WERI-Rb-1 (cell line): ENCODE measurements at regions not wholly inside any gene's neighbourhood (a gene's known extent, or its start where the extent isn't known, plus 50 kb on each side); places are given as distances from the start of the nearest gene placed in this dataset.
"Not testable (repeated sequence)": the region's sequence is repeated elsewhere in the genome, so short reads cannot be mapped to it uniquely, and the experiment has no call there.

Source experiments
- DNase-seq: peaks from one replicate; pipeline ENCODE4 v3.0.0-alpha.2; 2020
- H3K27ac ChIP-seq: fragments of 250-450 bp; sonication (Bioruptor Pico); 2 replicates; pipeline ENCODE4 v1.5.1; 2020; ENCODE audit warnings: mild to moderate bottlenecking, moderate library complexity
- H3K27me3 ChIP-seq: fragments of 250-450 bp; sonication (Bioruptor Pico); 2 replicates; pipeline ENCODE4 v1.5.1; 2021; ENCODE audit warnings: mild to moderate bottlenecking, low read depth, moderate library complexity; ENCODE audit not compliant: insufficient read depth, severe bottlenecking
- H3K36me3 ChIP-seq: fragments of 250-450 bp; sonication (Bioruptor Pico); 2 replicates; pipeline ENCODE4 v1.5.1; 2020; ENCODE audit warnings: mild to moderate bottlenecking, moderate library complexity
- H3K4me3 ChIP-seq: 2 replicates; pipeline ENCODE4 v1.5.1; 2011; ENCODE audit warnings: low read depth, mild to moderate bottlenecking, control low read depth, low read length
- H3K9me3 ChIP-seq: fragments of 250-450 bp; sonication (Bioruptor Pico); 2 replicates; pipeline ENCODE4 v1.5.1; 2021; ENCODE audit warnings: mild to moderate bottlenecking, moderate library complexity; ENCODE audit not compliant: severe bottlenecking
- TF ChIP-seq, protein P1 (sequence below): IDR thresholded peaks from 2 replicates; pipeline ENCODE4 v1.5.1; 2011; ENCODE audit warnings: low read depth, mild to moderate bottlenecking, control low read depth, inconsistent platforms, low read length

- Histone ChIP-seq H3K27ac (no peak overlapping the region), H3K4me3 (no peak overlapping the region), H3K36me3 (no peaks in the 10 kb centered on the region), H3K27me3 (no peaks in the 10 kb centered on the region), H3K9me3 (no peaks in the 10 kb centered on the region)
- TF ChIP-seq, protein P1, sequence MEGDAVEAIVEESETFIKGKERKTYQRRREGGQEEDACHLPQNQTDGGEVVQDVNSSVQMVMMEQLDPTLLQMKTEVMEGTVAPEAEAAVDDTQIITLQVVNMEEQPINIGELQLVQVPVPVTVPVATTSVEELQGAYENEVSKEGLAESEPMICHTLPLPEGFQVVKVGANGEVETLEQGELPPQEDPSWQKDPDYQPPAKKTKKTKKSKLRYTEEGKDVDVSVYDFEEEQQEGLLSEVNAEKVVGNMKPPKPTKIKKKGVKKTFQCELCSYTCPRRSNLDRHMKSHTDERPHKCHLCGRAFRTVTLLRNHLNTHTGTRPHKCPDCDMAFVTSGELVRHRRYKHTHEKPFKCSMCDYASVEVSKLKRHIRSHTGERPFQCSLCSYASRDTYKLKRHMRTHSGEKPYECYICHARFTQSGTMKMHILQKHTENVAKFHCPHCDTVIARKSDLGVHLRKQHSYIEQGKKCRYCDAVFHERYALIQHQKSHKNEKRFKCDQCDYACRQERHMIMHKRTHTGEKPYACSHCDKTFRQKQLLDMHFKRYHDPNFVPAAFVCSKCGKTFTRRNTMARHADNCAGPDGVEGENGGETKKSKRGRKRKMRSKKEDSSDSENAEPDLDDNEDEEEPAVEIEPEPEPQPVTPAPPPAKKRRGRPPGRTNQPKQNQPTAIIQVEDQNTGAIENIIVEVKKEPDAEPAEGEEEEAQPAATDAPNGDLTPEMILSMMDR, result no peak
- no peak for DNase-seq
These were observed 746.1 kb downstream of the LUZP2 start for GRCh38 chr11:25242928-25243327.

DNA sequence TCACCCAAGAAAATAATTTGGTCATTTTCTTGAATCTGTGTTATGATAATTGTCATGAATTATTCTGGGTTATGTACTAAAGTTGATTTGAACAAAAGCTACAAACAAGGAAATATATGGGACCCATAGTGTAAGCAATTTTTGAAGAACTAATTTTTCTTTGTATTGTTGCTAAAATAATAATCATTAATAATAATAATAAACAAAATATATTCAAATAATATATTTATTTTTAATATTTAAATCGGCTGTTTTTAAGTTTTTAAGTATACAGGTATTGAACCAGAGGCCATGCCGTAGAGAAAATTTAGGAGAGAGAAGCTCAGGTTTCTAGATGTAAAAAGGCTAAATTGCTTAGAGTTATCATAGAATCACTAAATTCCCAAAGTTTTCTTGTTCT is 747.3 kb downstream of the LUZP2 start:
- H3K9me3 ChIP-seq, result no peaks in the 10 kb centered on the region
- no peak overlapping the region for H3K4me3 ChIP-seq
- H3K36me3 ChIP-seq, result no peaks in the 10 kb centered on the region
- H3K27ac ChIP-seq, result no peak overlapping the region
- no peak for DNase-seq
- H3K27me3 ChIP-seq, result no peaks in the 10 kb centered on the region
- TF ChIP-seq, protein P1, result no peak

DNA sequence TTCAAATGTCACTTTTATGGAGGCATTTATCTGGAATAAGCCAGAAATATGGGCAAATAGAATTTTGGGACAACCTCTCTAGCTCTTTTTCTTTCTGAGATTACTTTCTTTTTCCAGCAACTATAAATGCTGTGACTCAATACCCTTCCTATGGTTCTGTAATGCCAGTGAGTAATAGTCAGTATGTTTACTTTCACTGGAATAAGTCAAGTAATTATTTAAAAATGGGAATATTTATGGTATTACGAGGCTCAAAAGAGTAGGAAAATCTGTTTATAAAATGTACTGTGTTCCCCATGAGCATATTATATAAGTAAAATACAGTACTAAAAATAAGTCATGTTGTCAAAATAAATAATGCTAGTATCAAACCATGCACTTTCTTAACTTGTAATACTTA is 750.5 kb downstream of the LUZP2 start:
- Histone ChIP-seq H3K9me3 (no peaks in the 10 kb centered on the region), H3K4me3 (no peak overlapping the region), H3K36me3 (no peaks in the 10 kb centered on the region), H3K27me3 (no peaks in the 10 kb centered on the region), H3K27ac (no peak overlapping the region)
- TF ChIP-seq, protein P1, result no peak
- no peak for DNase-seq

GRCh38 chr11:25252854-25253253 is 756.0 kb downstream of the LUZP2 start:
- TF ChIP-seq, protein P1, result no peak
- H3K9me3 ChIP-seq, result no peaks in the 10 kb centered on the region
- no peaks in the 10 kb centered on the region for H3K27me3 ChIP-seq
- no peak overlapping the region for H3K4me3 ChIP-seq
- H3K27ac ChIP-seq, result no peak overlapping the region
- no peak for DNase-seq
- no peaks in the 10 kb centered on the region for H3K36me3 ChIP-seq

DNA sequence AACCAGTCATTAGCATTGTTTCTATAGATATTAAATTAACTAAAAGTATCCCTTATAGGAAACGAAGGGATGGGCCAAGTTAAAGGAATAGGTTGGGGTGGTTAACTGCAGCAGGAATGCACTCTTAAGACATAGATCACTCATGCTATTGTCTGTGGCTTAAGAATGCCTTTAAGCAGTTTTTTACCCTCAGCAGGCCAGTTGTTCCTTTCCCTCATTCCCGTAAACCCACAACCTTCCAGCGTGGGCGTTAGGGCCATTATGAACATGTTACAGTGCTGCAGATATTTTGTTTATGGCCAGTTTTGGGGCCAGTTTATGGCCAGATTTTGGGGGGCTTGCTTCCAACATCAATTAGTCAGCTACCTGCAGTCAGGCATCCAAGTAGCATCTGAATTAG is 767.0 kb downstream of the LUZP2 start:
- not testable (repeated sequence) for H3K4me3 ChIP-seq, H3K9me3 ChIP-seq, H3K27me3 ChIP-seq, H3K36me3 ChIP-seq, H3K27ac ChIP-seq, DNase-seq

DNA sequence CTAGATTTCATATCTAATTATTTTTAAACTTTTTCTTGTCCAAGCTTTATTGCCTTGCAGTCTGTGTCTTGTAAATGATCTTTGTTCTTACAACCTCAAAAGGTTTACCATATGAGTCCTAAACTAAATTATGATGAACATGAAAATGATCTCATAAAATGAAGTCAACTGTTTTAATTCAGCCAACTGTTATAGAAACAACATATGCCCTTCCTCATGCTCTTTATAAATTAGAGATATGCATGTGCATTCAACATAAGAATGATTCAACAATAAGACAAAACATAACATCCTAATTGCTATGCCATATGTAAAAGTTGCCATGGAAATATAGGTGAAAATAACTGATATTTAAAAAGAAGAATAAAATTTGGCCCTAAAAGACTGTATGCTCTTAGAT is 774.4 kb downstream of the LUZP2 start:
- no peak overlapping the region for H3K4me3 ChIP-seq
- no peaks in the 10 kb centered on the region for H3K36me3 ChIP-seq
- no peak for DNase-seq
- no peaks in the 10 kb centered on the region for H3K27me3 ChIP-seq
- H3K27ac ChIP-seq, result no peak overlapping the region
- no peaks in the 10 kb centered on the region for H3K9me3 ChIP-seq
- TF ChIP-seq, protein P1, result no peak
